Psoas muscle (tissue), 7 donors: ENCODE measurements at regions not wholly inside any gene's neighbourhood (a gene's known extent, or its start where the extent isn't known, plus 50 kb on each side); places are given as distances from the start of the nearest gene placed in this dataset.

Experiments used
- ATAC-seq, 4 donors: fragments of 200-7000 bp; cut with Tn5 transposase; one replicate each; pipeline ENCODE4 v1.9.1; 2020; ENCODE audit warnings: moderate library complexity in 3 of 4, mild to moderate bottlenecking in 2 of 4
- DNase-seq, 2 donors: peaks; one replicate each; pipeline ENCODE4 v3.0.0-alpha.2; 2020
- H3K27ac ChIP-seq: fragments of 200-600 bp; one replicate; pipeline ENCODE4 v1.8.0; 2022
- H3K27me3 ChIP-seq, 3 donors: fragments of 200-600 bp in 1 of 3; one replicate each; pipeline versions ENCODE4 v1.6.1 to v1.8.0; 2013 to 2022; ENCODE audit warnings: low read length in 2 of 3, mild to moderate bottlenecking in 2 of 3, moderate library complexity in 1 of 3; ENCODE audit not compliant: insufficient read depth in 3 of 3
- H3K36me3 ChIP-seq, 2 donors: fragments of 200-600 bp in 1 of 2; one replicate each; pipeline versions ENCODE4 v1.6.1 to v1.8.0; 2013 to 2022; ENCODE audit warnings: low read depth in 1 of 2, mild to moderate bottlenecking in 1 of 2, moderate library complexity in 1 of 2; ENCODE audit not compliant: insufficient read depth in 1 of 2
- H3K4me1 ChIP-seq: fragments of 200-600 bp; one replicate; pipeline ENCODE4 v1.8.0; 2022
- H3K4me3 ChIP-seq: fragments of 200-600 bp; one replicate; pipeline ENCODE4 v1.8.0; 2022; ENCODE audit warnings: mild to moderate bottlenecking
- H3K9me3 ChIP-seq: fragments of 200-600 bp; one replicate; pipeline ENCODE4 v1.8.0; 2022
- WGBS, 3 donors: extraction: QIAGEN DNeasy Blood & Tissue Kit; methylation state at CpG; one replicate each; pipeline versions ENCODE4 v1.1.6 to v1.1.7; 2013; 5-methylcytosine and 5-hydroxymethylcytosine counted together
- intact Hi-C, 2 donors: fragments of 100-400 bp; cut with DNase I; formaldehyde crosslinking; loops; one replicate each; pipeline versions ENCODE4 v1.11.0 to v1.14.2; 2022
- TF ChIP-seq, protein P1 (sequence below): fragments of 200-600 bp; IDR thresholded peaks from one replicate; pipeline ENCODE4 v1.8.0; 2022; ENCODE audit warnings: antibody characterized with exemption
- donor health status: healthy with polysubstance abuse.
- donor health status: DM: no; HTN: no; CAD: no; lungs with moderate emphysema.
- donor health status: Bipolar disorder and iron deficiency.
- donor health status: healthy.
- donor health status: DM: yes; HTN: yes; CAD: no.
- donor health status: DM: no; HTN: no; CAD: no.
- donor health status: DM: yes; HTN: yes; CAD: no.

DNA sequence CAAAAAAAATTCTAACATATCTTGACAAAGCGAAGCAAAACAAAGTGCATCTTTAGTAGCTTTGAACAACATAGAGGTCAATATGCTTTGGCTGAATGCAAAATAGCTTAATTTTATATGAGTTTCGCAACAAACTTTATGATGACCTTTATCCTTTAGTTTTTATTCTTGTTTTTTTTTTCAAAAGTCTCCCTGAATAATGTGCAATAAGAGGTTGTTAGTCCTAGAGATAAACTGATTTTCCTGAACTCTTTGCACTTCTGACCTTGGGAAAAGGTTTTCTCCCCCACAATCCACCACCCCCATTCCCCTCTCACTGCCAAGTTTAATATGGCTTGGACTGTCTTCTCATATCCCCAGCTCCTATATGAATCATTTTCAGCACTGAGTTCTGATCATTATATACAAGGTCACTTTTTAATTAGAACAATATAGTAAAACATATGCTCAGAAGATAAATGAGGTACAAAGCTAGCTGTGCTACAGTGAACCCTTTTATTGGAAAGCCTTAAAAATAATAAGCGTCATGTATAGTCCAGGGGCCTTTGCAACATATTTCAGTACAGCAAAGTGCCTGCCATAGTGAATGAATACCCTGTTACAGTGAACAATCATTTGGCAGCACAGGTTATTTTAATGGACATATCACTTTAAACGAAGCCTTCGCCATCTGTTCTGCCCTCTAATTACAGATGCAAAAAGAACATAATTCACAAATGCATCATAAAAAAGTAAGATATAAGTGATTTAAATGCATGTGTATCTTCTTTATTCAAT lies 496.3 kb upstream of the NR2F2 start:
- H3K4me1 ChIP-seq, result no peaks in the 10 kb centered on the region
- H3K4me3 ChIP-seq, result no peak overlapping the region
- ATAC-seq (no peak), DNase-seq (no peak)
- 89 to 94% (median 92%) methylated on average over 5 of the region's 5 CpGs for WGBS, 3 donors
- no peaks in the 10 kb centered on the region for H3K27me3 ChIP-seq
- H3K27ac ChIP-seq, result no peak overlapping the region
- intact Hi-C loops, result no loop called here
- no peaks in the 10 kb centered on the region for H3K9me3 ChIP-seq
- H3K36me3 ChIP-seq, result no peaks in the 10 kb centered on the region
- TF ChIP-seq, protein P1, sequence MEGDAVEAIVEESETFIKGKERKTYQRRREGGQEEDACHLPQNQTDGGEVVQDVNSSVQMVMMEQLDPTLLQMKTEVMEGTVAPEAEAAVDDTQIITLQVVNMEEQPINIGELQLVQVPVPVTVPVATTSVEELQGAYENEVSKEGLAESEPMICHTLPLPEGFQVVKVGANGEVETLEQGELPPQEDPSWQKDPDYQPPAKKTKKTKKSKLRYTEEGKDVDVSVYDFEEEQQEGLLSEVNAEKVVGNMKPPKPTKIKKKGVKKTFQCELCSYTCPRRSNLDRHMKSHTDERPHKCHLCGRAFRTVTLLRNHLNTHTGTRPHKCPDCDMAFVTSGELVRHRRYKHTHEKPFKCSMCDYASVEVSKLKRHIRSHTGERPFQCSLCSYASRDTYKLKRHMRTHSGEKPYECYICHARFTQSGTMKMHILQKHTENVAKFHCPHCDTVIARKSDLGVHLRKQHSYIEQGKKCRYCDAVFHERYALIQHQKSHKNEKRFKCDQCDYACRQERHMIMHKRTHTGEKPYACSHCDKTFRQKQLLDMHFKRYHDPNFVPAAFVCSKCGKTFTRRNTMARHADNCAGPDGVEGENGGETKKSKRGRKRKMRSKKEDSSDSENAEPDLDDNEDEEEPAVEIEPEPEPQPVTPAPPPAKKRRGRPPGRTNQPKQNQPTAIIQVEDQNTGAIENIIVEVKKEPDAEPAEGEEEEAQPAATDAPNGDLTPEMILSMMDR, result no peak

DNA sequence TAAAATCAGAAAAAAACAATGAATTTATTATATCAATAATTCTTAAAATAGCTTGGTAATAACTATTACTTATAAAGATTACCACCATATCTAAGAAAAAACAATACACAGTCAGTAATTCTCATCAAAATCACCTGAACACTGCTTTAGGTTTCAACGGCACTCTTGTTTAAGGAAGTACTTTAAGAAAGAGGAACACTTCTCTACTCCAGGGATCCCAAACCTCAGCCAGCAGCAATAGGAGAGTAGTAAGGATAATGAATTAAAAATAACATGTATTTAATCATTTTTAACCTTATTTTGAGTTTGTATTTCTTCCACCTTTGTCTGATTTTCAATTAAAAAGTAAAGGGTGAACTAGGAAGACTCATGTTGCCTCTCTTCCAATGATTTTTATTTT lies 494.0 kb upstream of the NR2F2 start:
- Histone ChIP-seq H3K36me3 (no peaks in the 10 kb centered on the region), H3K4me1 (no peaks in the 10 kb centered on the region), H3K27ac (no peak overlapping the region), H3K9me3 (no peaks in the 10 kb centered on the region), H3K4me3 (no peak overlapping the region), H3K27me3 (no peaks in the 10 kb centered on the region)
- 83 to 94% (median 86%) methylated on average over 1 of the region's 1 CpG for WGBS, 3 donors
- ATAC-seq (no peak), DNase-seq (no peak)
- intact Hi-C loops, result no loop called here
- TF ChIP-seq, protein P1, result no peak

DNA sequence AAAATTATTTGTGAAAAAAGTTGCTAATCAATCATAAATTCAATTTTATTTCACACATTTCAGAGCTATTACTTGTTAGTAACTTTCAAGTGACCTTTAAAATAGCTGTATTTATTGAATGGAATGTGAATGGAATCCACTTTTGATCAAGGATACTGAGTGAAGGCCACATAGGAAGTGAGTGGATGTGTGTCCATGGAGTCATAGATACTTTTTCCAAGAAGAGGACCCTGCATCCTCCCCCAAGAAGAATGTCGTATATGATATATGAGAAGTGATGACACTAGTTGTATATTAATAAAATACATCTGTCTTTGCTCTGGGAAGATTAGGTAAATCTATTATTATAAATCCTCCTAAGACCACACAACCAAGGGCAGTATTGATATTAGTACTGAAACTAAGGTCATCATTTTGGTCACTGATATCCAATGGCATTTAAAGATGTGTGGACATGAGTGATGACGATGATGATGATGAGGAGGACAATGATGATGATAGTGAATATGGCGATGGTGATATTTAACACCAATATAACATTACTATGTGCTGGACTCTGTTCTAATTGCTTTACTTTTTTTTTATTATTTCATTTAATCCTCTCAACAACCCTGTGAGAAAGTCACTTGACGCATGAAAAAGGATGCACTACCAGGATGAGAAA lies 493.0 kb upstream of the NR2F2 start:
- no peak for ATAC-seq
- no peak overlapping the region for H3K27ac ChIP-seq
- DNase-seq, result no peak
- H3K27me3 ChIP-seq, result no peaks in the 10 kb centered on the region
- H3K36me3 ChIP-seq, result no peaks in the 10 kb centered on the region
- no peaks in the 10 kb centered on the region for H3K4me1 ChIP-seq
- H3K9me3 ChIP-seq, result no peaks in the 10 kb centered on the region
- 92 to 95% (median 95%) methylated on average over 4 of the region's 4 CpGs for WGBS, 3 donors
- intact Hi-C loops, result no loop called here
- H3K4me3 ChIP-seq, result no peak overlapping the region
- TF ChIP-seq, protein P1, result no peak

DNA sequence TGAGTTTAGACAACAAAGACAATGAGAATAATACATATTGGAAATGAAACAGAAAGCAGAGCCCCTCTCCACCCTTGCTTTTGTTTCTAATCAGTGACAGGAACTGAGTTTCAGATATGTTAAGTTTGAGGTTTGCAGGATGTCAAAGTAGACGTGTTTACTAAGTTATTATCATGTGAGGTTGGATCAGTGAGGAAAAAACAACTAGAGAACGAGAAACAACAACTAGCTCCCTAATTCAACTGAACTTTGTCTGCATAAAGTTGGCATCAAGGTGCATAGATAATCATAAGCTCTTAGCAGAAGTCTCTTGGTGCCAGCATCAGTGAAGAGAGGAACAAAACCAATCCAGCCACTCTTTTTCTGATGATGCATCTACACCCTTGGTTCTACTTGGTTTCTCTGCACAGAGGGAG lies 491.1 kb upstream of the NR2F2 start:
- Histone ChIP-seq H3K9me3 (no peaks in the 10 kb centered on the region), H3K27me3 (no peaks in the 10 kb centered on the region), H3K36me3 (no peaks in the 10 kb centered on the region), H3K27ac (no peak overlapping the region), H3K4me3 (no peak overlapping the region), H3K4me1 (no peaks in the 10 kb centered on the region)
- intact Hi-C loops, result no loop called here
- ATAC-seq (no peak), DNase-seq (no peak)
- TF ChIP-seq, protein P1, result no peak
- WGBS, 3 donors, result 19 to 39% (median 35%) methylated on average over 2 of the region's 2 CpGs
